Chondrocyte (in vitro differentiated cells): ENCODE measurements at regions not wholly inside any gene's neighbourhood (a gene's known extent, or its start where the extent isn't known, plus 50 kb on each side); places are given as distances from the start of the nearest gene placed in this dataset.

ENCODE experiments used
- DNase-seq: peaks from one replicate; pipeline ENCODE4 v3.0.0; 2021; ENCODE audit warnings: mixed read lengths, low spot score
- H3K27ac Mint-ChIP-seq: one replicate; pipeline ENCODE4 v1.8.0; 2021; ENCODE audit warnings: mild to moderate bottlenecking, moderate library complexity, mixed read lengths; ENCODE audit not compliant: unreplicated experiment
- H3K27me3 Mint-ChIP-seq: 2 replicates; pipeline ENCODE4 v1.8.0; 2021; ENCODE audit warnings: low read depth, mixed read lengths
- H3K36me3 Mint-ChIP-seq: 2 replicates; pipeline ENCODE4 v1.8.0; 2021; ENCODE audit warnings: low read depth, mixed read lengths
- H3K4me1 Mint-ChIP-seq: 2 replicates; pipeline ENCODE4 v1.8.0; 2021; ENCODE audit warnings: low read depth, mild to moderate bottlenecking, mixed read lengths
- H3K4me3 Mint-ChIP-seq: one replicate; pipeline ENCODE4 v1.8.0; 2021; ENCODE audit warnings: mild to moderate bottlenecking, moderate library complexity, mixed read lengths; ENCODE audit not compliant: unreplicated experiment
- H3K9me3 Mint-ChIP-seq: 2 replicates; pipeline ENCODE4 v1.8.0; 2021; ENCODE audit warnings: low read depth, mixed read lengths
- TF ChIP-seq, protein P1 (sequence below): fragments of 200-600 bp; sonication (generic); IDR thresholded peaks from 2 replicates; pipeline ENCODE4 v1.5.0; 2021; ENCODE audit warnings: antibody characterized with exemption, mild to moderate bottlenecking, moderate library complexity

DNA sequence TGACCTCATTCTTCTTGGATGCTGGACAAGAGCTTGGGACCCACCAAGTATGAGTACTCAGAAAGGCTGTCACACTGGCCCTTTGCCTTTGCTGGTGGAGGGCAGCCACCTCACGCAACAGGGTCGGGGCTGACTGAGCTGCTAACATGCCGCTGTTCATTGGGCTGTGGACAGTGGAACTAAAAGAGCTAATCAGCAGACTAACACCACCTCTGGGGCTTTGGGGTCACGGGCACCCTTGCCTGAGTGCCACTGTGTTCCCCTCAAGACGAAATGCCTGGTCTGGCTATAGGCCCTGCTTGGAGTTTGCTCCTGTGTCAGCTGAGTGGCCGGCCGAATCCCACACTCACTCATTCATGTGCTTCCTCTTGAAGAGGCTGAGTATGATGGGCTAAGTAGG, 559.6 kb downstream of the SPRY1 start:
- TF ChIP-seq, protein P1, sequence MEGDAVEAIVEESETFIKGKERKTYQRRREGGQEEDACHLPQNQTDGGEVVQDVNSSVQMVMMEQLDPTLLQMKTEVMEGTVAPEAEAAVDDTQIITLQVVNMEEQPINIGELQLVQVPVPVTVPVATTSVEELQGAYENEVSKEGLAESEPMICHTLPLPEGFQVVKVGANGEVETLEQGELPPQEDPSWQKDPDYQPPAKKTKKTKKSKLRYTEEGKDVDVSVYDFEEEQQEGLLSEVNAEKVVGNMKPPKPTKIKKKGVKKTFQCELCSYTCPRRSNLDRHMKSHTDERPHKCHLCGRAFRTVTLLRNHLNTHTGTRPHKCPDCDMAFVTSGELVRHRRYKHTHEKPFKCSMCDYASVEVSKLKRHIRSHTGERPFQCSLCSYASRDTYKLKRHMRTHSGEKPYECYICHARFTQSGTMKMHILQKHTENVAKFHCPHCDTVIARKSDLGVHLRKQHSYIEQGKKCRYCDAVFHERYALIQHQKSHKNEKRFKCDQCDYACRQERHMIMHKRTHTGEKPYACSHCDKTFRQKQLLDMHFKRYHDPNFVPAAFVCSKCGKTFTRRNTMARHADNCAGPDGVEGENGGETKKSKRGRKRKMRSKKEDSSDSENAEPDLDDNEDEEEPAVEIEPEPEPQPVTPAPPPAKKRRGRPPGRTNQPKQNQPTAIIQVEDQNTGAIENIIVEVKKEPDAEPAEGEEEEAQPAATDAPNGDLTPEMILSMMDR = no peak
- Mint-ChIP-seq H3K36me3 (no peaks in the 10 kb centered on the region), H3K4me3 (no peak overlapping the region), H3K27ac (no peak overlapping the region), H3K9me3 (peaks cover 3% of the 10 kb centered on the region), H3K4me1 (no peaks in the 10 kb centered on the region), H3K27me3 (no peaks in the 10 kb centered on the region)
- DNase-seq = peak; percentile 65

DNA sequence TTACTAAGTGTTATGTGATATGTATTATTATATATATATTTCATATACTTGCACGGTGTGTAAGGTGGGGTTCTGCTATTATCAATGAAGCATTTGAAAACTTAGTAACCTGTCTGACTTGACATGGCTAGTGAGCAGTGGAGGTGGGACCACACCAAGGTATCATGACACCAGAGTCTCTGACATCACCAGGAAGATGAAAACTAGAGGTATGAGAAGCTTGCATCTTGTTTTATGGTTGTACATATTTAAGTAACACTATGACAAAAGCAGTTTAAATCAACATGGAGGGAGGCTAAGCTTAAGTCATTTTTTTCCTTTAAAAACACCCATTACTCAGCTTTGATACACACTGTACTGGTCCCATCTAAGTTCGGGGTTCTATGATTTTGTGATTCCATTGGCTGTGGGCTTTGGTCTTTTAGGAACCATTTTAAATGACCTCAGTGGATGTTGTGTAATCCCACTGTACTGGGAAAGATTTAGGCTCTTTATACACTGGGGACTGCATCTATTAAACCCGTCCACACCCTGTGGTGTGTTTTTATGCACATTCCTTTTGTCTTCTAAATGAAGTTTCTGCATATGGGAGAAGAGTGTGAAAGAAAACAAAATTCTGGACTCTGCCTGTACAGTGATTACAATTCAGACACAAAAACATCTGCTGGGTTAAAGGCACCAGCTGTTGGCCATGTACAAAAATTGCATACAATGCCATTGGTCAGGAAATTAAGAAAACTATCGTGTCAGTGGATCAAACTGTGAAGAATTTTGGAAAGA, 570.6 kb downstream of the SPRY1 start:
- Mint-ChIP-seq H3K4me3 (no peak overlapping the region), H3K27me3 (no peaks in the 10 kb centered on the region), H3K4me1 (peaks cover 10% of the 10 kb centered on the region), H3K36me3 (no peaks in the 10 kb centered on the region), H3K27ac (no peak overlapping the region), H3K9me3 (no peaks in the 10 kb centered on the region)
- TF ChIP-seq, protein P1 = peak; percentile 15
- DNase-seq = no peak

DNA sequence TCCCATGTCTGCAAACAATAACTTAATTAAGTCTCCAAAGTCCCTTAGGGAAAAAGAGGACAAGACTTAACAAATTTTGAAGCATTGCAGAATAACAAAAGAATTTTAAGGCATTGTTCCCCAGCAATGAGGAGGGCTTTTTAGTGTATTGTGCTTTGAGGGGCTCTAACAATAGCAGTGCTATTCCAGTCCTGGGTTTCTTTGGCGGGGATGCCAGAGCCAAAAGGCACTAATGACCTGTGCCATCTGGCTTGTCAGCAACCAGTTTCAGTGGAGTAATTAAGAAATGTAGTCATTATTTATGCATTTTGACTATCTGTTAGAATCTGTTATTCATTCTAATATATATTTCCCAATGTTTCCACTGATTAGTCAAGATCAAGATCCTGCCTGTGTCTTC, 575.4 kb downstream of the SPRY1 start:
- H3K4me1 Mint-ChIP-seq = peaks cover 23% of the 10 kb centered on the region
- H3K27me3 Mint-ChIP-seq = no peaks in the 10 kb centered on the region
- DNase-seq = no peak
- H3K9me3 Mint-ChIP-seq = peaks cover 6% of the 10 kb centered on the region
- H3K36me3 Mint-ChIP-seq = no peaks in the 10 kb centered on the region
- no peak overlapping the region for H3K4me3 Mint-ChIP-seq
- TF ChIP-seq, protein P1 = no peak
- H3K27ac Mint-ChIP-seq = no peak overlapping the region

DNA sequence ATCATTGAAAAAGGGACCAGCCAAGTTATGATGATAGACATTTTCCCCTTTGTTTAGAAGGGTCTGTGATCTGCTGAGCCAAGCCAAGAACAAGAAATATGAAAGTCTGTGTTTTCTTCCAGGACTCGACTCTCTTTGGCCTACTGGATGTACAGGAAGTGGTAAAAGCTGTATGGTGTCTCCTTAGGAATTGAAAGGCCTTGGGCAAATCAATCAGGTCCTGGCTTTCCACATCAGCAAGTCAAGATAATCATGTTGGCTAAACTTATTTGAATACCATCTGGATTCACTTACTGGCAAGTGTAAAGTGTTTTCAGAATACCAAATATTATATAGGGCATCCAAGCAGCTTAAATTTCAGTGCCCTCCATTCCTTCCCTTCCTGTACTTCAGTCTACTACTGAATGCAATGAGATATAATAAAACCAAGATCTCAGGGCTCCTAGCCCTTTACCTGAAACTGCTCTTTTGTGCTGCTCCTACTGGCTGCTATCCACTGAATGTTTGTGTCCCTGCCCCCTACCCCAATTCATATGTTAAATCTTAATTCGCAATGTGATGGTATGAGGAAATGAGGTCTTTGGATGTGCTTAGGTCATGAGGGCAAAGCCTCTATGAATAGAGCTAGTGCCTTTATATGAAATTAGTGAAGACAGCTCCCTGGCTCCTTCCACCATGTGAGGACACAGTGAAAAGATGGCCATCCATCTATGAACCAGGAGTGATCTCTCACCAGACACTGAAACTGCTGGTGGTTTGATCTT, 578.0 kb downstream of the SPRY1 start:
- DNase-seq = no peak
- Mint-ChIP-seq H3K4me1 (peaks cover 15% of the 10 kb centered on the region), H3K27ac (no peak overlapping the region), H3K9me3 (peaks cover 7% of the 10 kb centered on the region), H3K4me3 (no peak overlapping the region), H3K36me3 (peaks cover 2% of the 10 kb centered on the region), H3K27me3 (no peaks in the 10 kb centered on the region)
- TF ChIP-seq, protein P1 = no peak

DNA sequence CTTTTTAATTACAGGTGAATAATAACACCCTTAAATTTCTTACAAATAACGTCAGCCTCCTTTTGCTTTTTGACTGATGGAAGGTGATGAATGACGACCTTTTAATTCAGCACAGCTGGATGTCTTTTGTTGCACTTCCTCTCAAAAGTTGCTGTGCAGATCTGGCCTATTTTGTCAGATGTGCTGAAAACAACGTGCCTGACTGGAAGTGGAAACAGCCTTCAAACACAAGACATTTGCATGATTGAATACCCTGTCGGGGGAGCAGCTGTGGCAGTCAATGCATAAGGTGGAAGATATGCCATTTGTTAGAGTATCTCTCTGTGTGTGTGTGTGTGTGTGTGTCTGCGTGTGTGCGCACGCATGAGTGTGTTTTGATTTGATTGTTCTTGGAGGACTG, 579.7 kb downstream of the SPRY1 start:
- peaks cover 2% of the 10 kb centered on the region for H3K36me3 Mint-ChIP-seq
- no peak overlapping the region for H3K4me3 Mint-ChIP-seq
- H3K27me3 Mint-ChIP-seq = no peaks in the 10 kb centered on the region
- no peak for DNase-seq
- H3K27ac Mint-ChIP-seq = no peak overlapping the region
- peaks cover 20% of the 10 kb centered on the region for H3K4me1 Mint-ChIP-seq
- TF ChIP-seq, protein P1 = no peak
- H3K9me3 Mint-ChIP-seq = peaks cover 9% of the 10 kb centered on the region
